ENCODE measurements at regions not wholly inside any gene's neighbourhood (a gene's known extent, or its start where the extent isn't known, plus 50 kb on each side); places are given as distances from the start of the nearest gene placed in this dataset.

DNA sequence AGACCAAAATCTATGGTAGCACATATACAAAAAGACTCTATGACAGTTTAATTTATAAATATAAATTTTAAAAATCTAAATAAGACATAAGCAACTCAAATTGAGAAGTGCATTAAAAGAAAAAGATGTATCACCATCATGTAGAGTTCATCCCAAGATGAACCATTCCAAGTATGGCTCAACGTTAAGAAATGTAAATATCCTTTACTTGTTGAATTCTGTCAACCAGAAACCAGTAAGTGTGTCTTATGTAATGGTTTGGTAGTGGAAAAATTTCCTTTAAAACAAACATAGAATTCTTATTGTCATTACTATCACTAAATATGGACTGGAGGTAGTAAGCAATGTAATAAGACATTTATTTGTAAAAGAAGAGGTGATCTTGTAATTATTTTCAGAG, 87.3 kb downstream of the YIPF5 start:
- no peak for DNase-seq

DNA sequence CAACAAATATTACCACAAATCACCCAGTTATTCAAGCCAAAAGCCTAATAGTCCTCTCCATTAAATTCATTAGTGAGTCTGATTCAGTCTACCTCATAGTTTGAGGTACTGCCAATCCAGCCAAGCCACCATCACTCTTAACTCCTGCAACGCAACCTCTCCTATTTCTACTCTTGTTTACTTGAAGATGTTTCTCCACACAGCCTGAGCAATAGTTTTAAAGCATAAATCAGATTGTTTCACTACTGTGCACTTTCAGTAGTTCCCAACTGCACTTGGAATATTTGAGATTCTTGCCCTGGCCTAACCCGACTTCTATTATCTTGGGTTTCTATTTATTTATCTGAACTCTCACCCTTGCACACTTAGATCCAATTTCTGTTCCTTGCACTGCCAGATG, 85.5 kb downstream of the YIPF5 start:
- DNase-seq: no peak

DNA sequence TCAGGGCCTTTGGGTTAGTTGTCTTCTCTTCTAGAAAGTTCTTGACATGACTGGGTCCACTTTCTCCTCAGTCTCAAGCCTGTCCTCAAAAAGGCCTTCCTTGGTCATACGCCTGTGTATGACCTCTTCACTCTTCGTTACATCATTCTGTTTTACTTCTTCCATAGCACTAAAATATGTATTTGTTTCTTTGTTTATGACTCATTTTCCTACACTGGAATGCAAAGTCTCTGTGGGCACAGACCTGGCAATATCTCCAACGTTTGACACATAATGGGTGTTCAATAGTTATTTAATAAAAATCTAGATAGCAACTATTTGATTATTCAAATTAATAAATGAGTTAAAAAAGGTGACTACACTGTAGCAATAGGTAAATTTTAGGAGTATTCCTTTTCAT, 85.1 kb downstream of the YIPF5 start:
- no peak for DNase-seq

DNA sequence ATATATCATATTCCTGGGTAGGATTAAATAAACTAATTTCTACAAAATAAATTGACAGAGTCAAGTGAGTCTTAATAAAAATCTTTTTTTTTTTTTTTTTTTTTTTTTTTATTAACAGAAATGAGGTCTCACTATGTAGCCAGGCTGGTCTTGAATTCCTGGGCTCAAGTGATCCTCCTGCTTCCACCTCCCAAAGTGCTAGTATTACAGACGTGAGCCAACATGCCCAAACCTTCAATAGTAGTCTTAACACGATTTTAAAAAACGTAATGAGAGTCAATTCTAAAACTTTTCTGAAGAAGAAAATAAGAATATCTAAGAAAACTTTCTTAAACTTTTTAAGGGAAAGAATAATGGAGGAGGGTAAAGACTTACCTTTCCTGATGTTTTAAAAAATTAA, 84.2 kb downstream of the YIPF5 start:
- no peak for DNase-seq

GRCh38 chr5:144087576-144087975, 82.9 kb downstream of the YIPF5 start:
- DNase-seq: no peak

DNA sequence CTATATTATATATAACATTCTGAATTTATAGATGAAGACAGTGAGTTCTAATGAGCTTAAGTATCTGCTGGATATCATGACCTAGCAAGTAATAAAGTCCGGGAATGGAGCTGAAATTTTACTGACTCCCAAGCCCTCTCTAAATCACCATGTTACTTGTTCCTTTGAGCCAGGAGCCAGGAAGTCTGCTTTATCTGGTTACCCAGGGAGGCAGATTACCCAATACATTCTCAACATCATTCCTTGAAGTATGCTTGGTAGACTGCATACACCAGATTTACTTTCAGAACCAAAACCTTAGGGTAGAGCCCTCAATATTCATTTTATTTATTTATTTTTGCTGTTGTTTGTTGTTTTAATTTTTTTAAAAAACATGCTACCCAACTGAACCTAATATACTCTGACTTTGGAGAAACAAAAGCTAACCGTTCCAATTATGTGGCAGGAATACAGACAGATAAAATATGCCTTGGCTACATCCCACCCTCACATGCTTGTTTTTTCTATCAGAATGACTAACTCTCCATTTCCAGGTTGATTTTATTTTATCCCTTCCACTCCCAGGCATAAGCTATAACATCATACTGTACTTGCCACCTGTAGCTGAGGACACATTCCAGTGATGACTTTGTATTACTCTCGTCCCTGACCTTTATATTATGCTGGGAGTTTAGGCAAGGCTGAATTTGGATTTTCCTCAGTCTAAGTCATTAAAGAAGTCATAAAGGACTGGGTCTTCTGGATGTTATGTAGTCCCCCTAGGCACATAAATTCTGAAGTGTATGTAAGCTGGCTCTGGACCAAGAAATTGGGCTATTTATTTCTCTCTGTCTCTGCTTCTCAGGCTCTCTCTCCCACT, 82.0 kb downstream of the YIPF5 start:
- no peak for DNase-seq

GRCh38 chr5:144089401-144090021, 80.9 kb downstream of the YIPF5 start:
- no peak for DNase-seq

- DNase-seq: no peak
Measured at GRCh38 chr5:144092508-144092907, 78.0 kb downstream of the YIPF5 start.

GRCh38 chr5:144093400-144093799, 77.1 kb downstream of the YIPF5 start:
- no peak for DNase-seq

GRCh38 chr5:144093868-144094267, 76.6 kb downstream of the YIPF5 start:
- no peak for DNase-seq

DNA sequence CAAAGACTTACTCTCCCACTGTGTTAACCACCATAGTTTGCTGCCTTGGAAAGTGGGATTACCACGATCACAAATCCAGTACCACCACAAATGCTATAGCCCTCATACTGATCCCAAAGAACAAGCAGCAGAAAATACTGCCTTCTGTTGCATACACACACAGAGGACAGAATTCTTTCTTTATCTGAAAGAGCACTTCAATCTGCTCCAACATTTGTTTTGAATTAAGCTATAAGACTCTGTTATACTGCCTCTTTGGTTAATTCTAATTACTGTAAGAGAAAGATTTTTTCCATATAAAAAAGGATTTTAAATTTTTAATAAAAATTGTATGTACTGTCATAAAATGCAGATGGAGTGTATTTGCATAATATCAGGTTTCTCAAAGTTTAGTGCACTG, 69.8 kb downstream of the YIPF5 start:
- no peak for DNase-seq

- DNase-seq: no peak
Measured at GRCh38 chr5:144101616-144102015, 68.8 kb downstream of the YIPF5 start.

- no peak for DNase-seq
Measured at GRCh38 chr5:144102361-144102760, 68.1 kb downstream of the YIPF5 start.

- no peak for DNase-seq
Measured at GRCh38 chr5:144102979-144103378, 67.5 kb downstream of the YIPF5 start.

- DNase-seq: no peak
Measured at GRCh38 chr5:144103611-144104485, 66.6 kb downstream of the YIPF5 start.

DNA sequence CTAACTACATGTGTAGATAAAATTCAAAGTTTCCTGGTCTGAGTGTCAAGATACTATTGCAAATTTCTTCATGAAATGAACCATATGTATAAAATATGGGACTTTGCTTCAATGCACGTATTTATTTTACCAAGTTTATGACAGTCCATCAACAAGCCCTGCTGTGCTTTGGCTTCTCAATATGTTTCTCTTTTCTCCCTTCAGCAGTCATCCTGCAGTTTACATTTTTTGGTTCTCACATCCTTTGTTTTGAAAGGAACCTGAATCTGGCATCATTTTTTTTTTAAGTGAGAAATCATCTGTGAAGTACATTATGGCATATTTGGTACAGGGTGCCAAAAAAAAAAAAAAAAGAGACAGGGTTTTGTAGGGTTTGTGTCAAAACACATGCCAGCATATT, 65.1 kb downstream of the YIPF5 start:
- no peak for DNase-seq

- DNase-seq: no peak
Measured at GRCh38 chr5:144108131-144108530, 62.3 kb downstream of the YIPF5 start.
